H9 (cell line): ENCODE measurements at regions not wholly inside any gene's neighbourhood (a gene's known extent, or its start where the extent isn't known, plus 50 kb on each side); places are given as distances from the start of the nearest gene placed in this dataset.

Experiments
- DNase-seq: peaks from one replicate; pipeline ENCODE4 v3.0.0-alpha.2; 2017
- H2AFZ ChIP-seq: one replicate; pipeline ENCODE4 v1.6.1; 2013; ENCODE audit warnings: mild to moderate bottlenecking, low read length, control low read depth, moderate library complexity
- H2AK5ac ChIP-seq: 2 replicates; pipeline ENCODE4 v1.6.1; 2013; ENCODE audit warnings: low read length, control low read depth, mixed read lengths; ENCODE audit not compliant: insufficient read length
- H2BK120ac ChIP-seq: one replicate; pipeline ENCODE4 v1.6.1; 2013; ENCODE audit warnings: low read depth, mild to moderate bottlenecking, low read length, control low read depth, inconsistent platforms; ENCODE audit not compliant: poor library complexity, severe bottlenecking
- H2BK12ac ChIP-seq: 2 replicates; pipeline ENCODE4 v1.6.1; 2013; ENCODE audit warnings: low read length, control low read depth, mixed read lengths, low read depth; ENCODE audit not compliant: insufficient read length
- H2BK15ac ChIP-seq: 2 replicates; pipeline ENCODE4 v1.6.1; 2013; ENCODE audit warnings: low read depth, low read length, control low read depth
- H2BK20ac ChIP-seq: one replicate; pipeline ENCODE4 v1.6.1; 2013; ENCODE audit warnings: low read depth, mild to moderate bottlenecking, low read length, control low read depth, inconsistent platforms; ENCODE audit not compliant: poor library complexity, severe bottlenecking
- H2BK5ac ChIP-seq: 2 replicates; pipeline ENCODE4 v1.6.1; 2013; ENCODE audit warnings: low read length, control low read depth, mixed read lengths; ENCODE audit not compliant: insufficient read length
- H3K14ac ChIP-seq: 2 replicates; pipeline ENCODE4 v1.6.1; 2013; ENCODE audit warnings: low read length, control low read depth; ENCODE audit not compliant: insufficient read depth
- H3K18ac ChIP-seq: 2 replicates; pipeline ENCODE4 v1.6.1; 2013; ENCODE audit warnings: low read depth, mild to moderate bottlenecking, mixed read lengths, low read length, control low read depth; ENCODE audit not compliant: insufficient read length
- H3K23ac ChIP-seq: 2 replicates; pipeline ENCODE4 v1.6.1; 2013; ENCODE audit warnings: low read length, control low read depth, mixed read lengths, low read depth; ENCODE audit not compliant: insufficient read length
- H3K23me2 ChIP-seq: 2 replicates; pipeline ENCODE4 v1.6.1; 2013; ENCODE audit warnings: low read depth, mild to moderate bottlenecking, mixed read lengths, low read length, control low read depth; ENCODE audit not compliant: insufficient read length, poor library complexity, severe bottlenecking
- H3K27ac ChIP-seq: 2 replicates; pipeline ENCODE4 v1.5.1; 2013; ENCODE audit warnings: low read length, control low read depth, mixed read lengths, low read depth; ENCODE audit not compliant: insufficient read length
- H3K27me3 ChIP-seq: 2 replicates; pipeline ENCODE4 v1.6.1; 2013; ENCODE audit warnings: low read length, control low read depth, inconsistent platforms; ENCODE audit not compliant: insufficient read depth
- H3K4ac ChIP-seq: 2 replicates; pipeline ENCODE4 v1.6.1; 2013; ENCODE audit warnings: low read depth, mild to moderate bottlenecking, control low read depth, inconsistent platforms, low read length, moderate library complexity
- H3K4me1 ChIP-seq: 2 replicates; pipeline ENCODE4 v1.6.1; 2013; ENCODE audit warnings: low read length, control low read depth, inconsistent platforms; ENCODE audit not compliant: insufficient read depth
- H3K4me2 ChIP-seq: 2 replicates; pipeline ENCODE4 v1.6.1; 2013; ENCODE audit warnings: low read length, control low read depth, mixed read lengths; ENCODE audit not compliant: insufficient read length, insufficient read depth
- H3K56ac ChIP-seq: 2 replicates; pipeline ENCODE4 v1.6.1; 2013; ENCODE audit warnings: low read depth, mild to moderate bottlenecking, mixed read lengths, low read length, control low read depth; ENCODE audit not compliant: insufficient read length
- H3K79me1 ChIP-seq: 2 replicates; pipeline ENCODE4 v1.6.1; 2013; ENCODE audit warnings: low read depth, mild to moderate bottlenecking, moderate library complexity, low read length, control low read depth, inconsistent platforms; ENCODE audit not compliant: insufficient read depth, poor library complexity, severe bottlenecking
- H3K79me2 ChIP-seq: 2 replicates; pipeline ENCODE4 v1.6.1; 2013; ENCODE audit warnings: low read length, control low read depth, inconsistent platforms; ENCODE audit not compliant: insufficient read depth
- H3K9ac ChIP-seq: 2 replicates; pipeline ENCODE4 v1.6.1; 2013; ENCODE audit warnings: low read length, control low read depth, mixed read lengths; ENCODE audit not compliant: insufficient read length; ENCODE audit errors: extremely low read depth
- H3K9me3 ChIP-seq: one replicate; pipeline ENCODE4 v1.6.1; 2013; ENCODE audit warnings: low read depth, low read length, inconsistent platforms; ENCODE audit not compliant: control insufficient read depth
- H3T11ph ChIP-seq: one replicate; pipeline ENCODE4 v1.6.1; 2013; ENCODE audit warnings: mild to moderate bottlenecking, low read length, control low read depth, inconsistent platforms
- H4K20me1 ChIP-seq: one replicate; pipeline ENCODE4 v1.6.1; 2013; ENCODE audit not compliant: control insufficient read depth, insufficient read length, insufficient read depth
- H4K5ac ChIP-seq: 2 replicates; pipeline ENCODE4 v1.6.1; 2013; ENCODE audit warnings: low read depth, mild to moderate bottlenecking, mixed read lengths, low read length, control low read depth; ENCODE audit not compliant: insufficient read length
- H4K8ac ChIP-seq: replicated peaks from 2 replicates; pipeline ENCODE4 v1.6.1; 2013; ENCODE audit warnings: low read length, control low read depth, mixed read lengths, low read depth; ENCODE audit not compliant: insufficient read length
- H4K91ac ChIP-seq: 2 replicates; pipeline ENCODE4 v1.6.1; 2013; ENCODE audit warnings: low read depth, mild to moderate bottlenecking, moderate library complexity, mixed read lengths, low read length, control low read depth; ENCODE audit not compliant: insufficient read length
- H3K27ac Mint-ChIP-seq, 3 experiments: 2 replicates in 2 of 3; 3 replicates in 1 of 3; pipeline ENCODE4 v1.8.0; 2020 to 2021; ENCODE audit warnings: mixed read lengths in 3 of 3, mild to moderate bottlenecking in 1 of 3, moderate library complexity in 1 of 3
- H3K27me3 Mint-ChIP-seq: 2 replicates; pipeline ENCODE4 v1.8.0; 2021; ENCODE audit warnings: low read depth, mild to moderate bottlenecking, moderate library complexity, mixed read lengths
- H3K36me3 Mint-ChIP-seq, 3 experiments: 2 replicates in 2 of 3; 3 replicates in 1 of 3; pipeline ENCODE4 v1.8.0; 2020 to 2021; ENCODE audit warnings: low read depth in 3 of 3, mixed read lengths in 3 of 3; ENCODE audit not compliant: insufficient read depth in 1 of 3
- H3K4me1 Mint-ChIP-seq, 2 experiments: 2 replicates each; pipeline ENCODE4 v1.8.0; 2020; ENCODE audit warnings: mixed read lengths in 2 of 2
- H3K4me3 Mint-ChIP-seq, 2 experiments: 2 replicates in 1 of 2; 3 replicates in 1 of 2; pipeline ENCODE4 v1.8.0; 2020 to 2021; ENCODE audit warnings: mild to moderate bottlenecking in 2 of 2, mixed read lengths in 2 of 2, moderate library complexity in 1 of 2
- H3K9me3 Mint-ChIP-seq, 2 experiments: 2 replicates in 1 of 2; 3 replicates in 1 of 2; pipeline ENCODE4 v1.8.0; 2020; ENCODE audit warnings: mild to moderate bottlenecking in 2 of 2, mixed read lengths in 2 of 2, moderate library complexity in 1 of 2
- CTCF ChIP-seq: fragments of 200-600 bp; sonication (generic); conservative IDR thresholded peaks from 3 replicates; pipeline ENCODE4 v1.8.0; 2021; ENCODE audit warnings: antibody characterized with exemption, mild to moderate bottlenecking

GRCh38 chr1:69104894-69105293, 462.8 kb upstream of the LRRC7 start:
- H3K4me3 Mint-ChIP-seq = no peak overlapping the region
- Histone ChIP-seq H3K9ac (no peak overlapping the region), H3K79me2 (no peaks in the 10 kb centered on the region), H3K23ac (no peak overlapping the region), H3K79me1 (no peaks in the 10 kb centered on the region), H3K4ac (no peak overlapping the region), H3K27me3 (no peaks in the 10 kb centered on the region), H2BK120ac (no peak overlapping the region), H3K9me3 (peaks cover 5% of the 10 kb centered on the region), H3K27ac (no peak overlapping the region), H4K8ac (no peak overlapping the region), H3T11ph (no peak overlapping the region), H2AFZ (no peak overlapping the region), H3K56ac (no peak overlapping the region), H2BK12ac (no peak overlapping the region), H4K5ac (no peak overlapping the region), H2BK20ac (no peak overlapping the region), H3K4me1 (no peaks in the 10 kb centered on the region), H3K18ac (no peak overlapping the region), H3K23me2 (no peaks in the 10 kb centered on the region), H3K14ac (no peak overlapping the region), H4K20me1 (no peaks in the 10 kb centered on the region), H4K91ac (no peak overlapping the region), H2BK5ac (no peak overlapping the region), H2AK5ac (no peak overlapping the region), H3K4me2 (no peak overlapping the region), H2BK15ac (no peak overlapping the region)
- H3K27ac Mint-ChIP-seq = no peak overlapping the region
- H3K27me3 Mint-ChIP-seq = no peaks in the 10 kb centered on the region; the same call in 1 of the 2 replicates
- TF ChIP-seq CTCF = no peak
- no peak for DNase-seq
- H3K4me1 Mint-ChIP-seq = peaks cover 0 to 3% of the 10 kb centered on the region in 2 experiments; a peak in 1 of 4 replicates
- peaks cover 22 to 26% of the 10 kb centered on the region in 2 experiments for H3K9me3 Mint-ChIP-seq
- H3K36me3 Mint-ChIP-seq = peaks cover 9 to 29% (median 23%) of the 10 kb centered on the region in 3 experiments; a peak in 6 of 7 replicates
